ENCODE measurements at regions not wholly inside any gene's neighbourhood (a gene's known extent, or its start where the extent isn't known, plus 50 kb on each side); places are given as distances from the start of the nearest gene placed in this dataset.

DNA sequence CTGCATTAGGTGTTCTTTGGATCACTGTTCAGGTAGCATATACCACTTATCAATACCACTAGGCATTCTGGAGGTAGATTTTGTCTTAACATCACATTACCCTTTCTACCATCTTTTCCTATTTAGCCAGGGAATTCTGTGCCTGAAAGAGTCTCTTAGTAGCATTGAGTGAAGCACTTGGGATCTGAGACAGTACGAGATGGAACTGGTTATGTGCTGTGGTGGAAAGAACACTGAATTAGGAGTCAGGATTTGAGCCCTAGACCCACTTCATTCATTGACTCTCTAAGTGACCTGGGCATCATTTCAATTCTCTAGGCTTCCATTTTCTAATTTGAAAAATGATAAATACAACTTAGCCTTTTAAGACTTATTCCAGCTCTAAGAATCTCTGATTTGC is 291.1 kb downstream of the DMAC1 start (continued):
- TF ChIP-seq CTCF (tag by site-specific recombination; IDR thresholded peaks at IDR 0.05) (no peak), ZNF302 (tag by site-specific recombination; IDR thresholded peaks at IDR 0.05; ENCODE audit: low read depth) (no peak)

- TF ChIP-seq ZNF133 (tag by site-specific recombination; IDR thresholded peaks at IDR 0.05) = no peak
- TF ChIP-seq, protein P1, sequence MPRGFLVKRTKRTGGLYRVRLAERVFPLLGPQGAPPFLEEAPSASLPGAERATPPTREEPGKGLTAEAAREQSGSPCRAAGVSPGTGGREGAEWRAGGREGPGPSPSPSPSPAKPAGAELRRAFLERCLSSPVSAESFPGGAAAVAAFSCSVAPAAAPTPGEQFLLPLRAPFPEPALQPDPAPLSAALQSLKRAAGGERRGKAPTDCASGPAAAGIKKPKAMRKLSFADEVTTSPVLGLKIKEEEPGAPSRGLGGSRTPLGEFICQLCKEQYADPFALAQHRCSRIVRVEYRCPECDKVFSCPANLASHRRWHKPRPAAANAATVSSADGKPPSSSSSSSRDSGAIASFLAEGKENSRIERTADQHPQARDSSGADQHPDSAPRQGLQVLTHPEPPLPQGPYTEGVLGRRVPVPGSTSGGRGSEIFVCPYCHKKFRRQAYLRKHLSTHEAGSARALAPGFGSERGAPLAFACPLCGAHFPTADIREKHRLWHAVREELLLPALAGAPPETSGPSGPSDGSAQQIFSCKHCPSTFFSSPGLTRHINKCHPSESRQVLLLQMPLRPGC (tag by site-specific recombination; IDR thresholded peaks at IDR 0.05) = no peak
- TF ChIP-seq, protein P2, sequence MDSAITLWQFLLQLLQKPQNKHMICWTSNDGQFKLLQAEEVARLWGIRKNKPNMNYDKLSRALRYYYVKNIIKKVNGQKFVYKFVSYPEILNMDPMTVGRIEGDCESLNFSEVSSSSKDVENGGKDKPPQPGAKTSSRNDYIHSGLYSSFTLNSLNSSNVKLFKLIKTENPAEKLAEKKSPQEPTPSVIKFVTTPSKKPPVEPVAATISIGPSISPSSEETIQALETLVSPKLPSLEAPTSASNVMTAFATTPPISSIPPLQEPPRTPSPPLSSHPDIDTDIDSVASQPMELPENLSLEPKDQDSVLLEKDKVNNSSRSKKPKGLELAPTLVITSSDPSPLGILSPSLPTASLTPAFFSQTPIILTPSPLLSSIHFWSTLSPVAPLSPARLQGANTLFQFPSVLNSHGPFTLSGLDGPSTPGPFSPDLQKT (IDR thresholded peaks at IDR 0.05; ENCODE audit: borderline replicate concordance, low read depth, low read length) = no peak
- TF ChIP-seq MZF1 (tag by site-specific recombination; IDR thresholded peaks at IDR 0.05; ENCODE audit: borderline replicate concordance) = no peak
- no peak for TF ChIP-seq ZBTB48 (tag by site-specific recombination; IDR thresholded peaks at IDR 0.05)
- no peak for TF ChIP-seq ZNF521 (tag by site-specific recombination; IDR thresholded peaks at IDR 0.05)
- TF ChIP-seq ZNF416 (tag by site-specific recombination; IDR thresholded peaks at IDR 0.05) = no peak
- TF ChIP-seq, protein P3, sequence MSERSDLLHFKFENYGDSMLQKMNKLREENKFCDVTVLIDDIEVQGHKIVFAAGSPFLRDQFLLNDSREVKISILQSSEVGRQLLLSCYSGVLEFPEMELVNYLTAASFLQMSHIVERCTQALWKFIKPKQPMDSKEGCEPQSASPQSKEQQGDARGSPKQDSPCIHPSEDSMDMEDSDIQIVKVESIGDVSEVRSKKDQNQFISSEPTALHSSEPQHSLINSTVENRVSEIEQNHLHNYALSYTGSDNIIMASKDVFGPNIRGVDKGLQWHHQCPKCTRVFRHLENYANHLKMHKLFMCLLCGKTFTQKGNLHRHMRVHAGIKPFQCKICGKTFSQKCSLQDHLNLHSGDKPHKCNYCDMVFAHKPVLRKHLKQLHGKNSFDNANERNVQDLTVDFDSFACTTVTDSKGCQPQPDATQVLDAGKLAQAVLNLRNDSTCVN (tag by site-specific recombination; optimal IDR thresholded peaks at IDR 0.05) = no peak
- TF ChIP-seq ZNF155 (tag by site-specific recombination; IDR thresholded peaks at IDR 0.05) = no peak
- TF ChIP-seq GLI4 (tag by site-specific recombination; IDR thresholded peaks at IDR 0.05) = no peak
- no peak for TF ChIP-seq ZNF404 (tag by site-specific recombination; IDR thresholded peaks at IDR 0.05)
- no peak for TF ChIP-seq ZIC2 (tag by site-specific recombination; IDR thresholded peaks at IDR 0.05)
- TF ChIP-seq ZNF148 (tag by site-specific recombination; IDR thresholded peaks at IDR 0.05; ENCODE audit: borderline replicate concordance) = no peak
- no peak for TF ChIP-seq KLF1 (tag by site-specific recombination; IDR thresholded peaks at IDR 0.05)
- TF ChIP-seq OSR2 (tag by site-specific recombination; IDR thresholded peaks at IDR 0.05) = no peak
- no peak for TF ChIP-seq ZNF660 (tag by site-specific recombination; IDR thresholded peaks at IDR 0.05)
- Histone ChIP-seq H3K4me3 (ENCODE audit: low read depth, low read length) (no peak overlapping the region), H3K4me1 (ENCODE audit: control insufficient read depth, insufficient read depth, low read length) (no peaks in the 10 kb centered on the region), H3K36me3 (ENCODE audit: control insufficient read depth in 2 of 2, insufficient read depth in 1 of 2, low read length in 2 of 2) (no peaks in the 10 kb centered on the region), H3K9me3 (ENCODE audit: control insufficient read depth, insufficient read depth, low read depth, low read length) (no peaks in the 10 kb centered on the region), H3K27ac (ENCODE audit: extremely low read depth, low read depth, low read length) (no peak overlapping the region)
- ChIA-PET CTCF (no interaction called here), POLR2A (no interaction called here)
These were observed 291.9 kb downstream of the DMAC1 start for GRCh38 chr9:7507566-7508270.

All from HEK293 (cell line).